ENCODE measurements at regions not wholly inside any gene's neighbourhood (a gene's known extent, or its start where the extent isn't known, plus 50 kb on each side); places are given as distances from the start of the nearest gene placed in this dataset.
"Not testable (repeated sequence)": the region's sequence is repeated elsewhere in the genome, so short reads cannot be mapped to it uniquely, and the experiment has no call there.

DNA sequence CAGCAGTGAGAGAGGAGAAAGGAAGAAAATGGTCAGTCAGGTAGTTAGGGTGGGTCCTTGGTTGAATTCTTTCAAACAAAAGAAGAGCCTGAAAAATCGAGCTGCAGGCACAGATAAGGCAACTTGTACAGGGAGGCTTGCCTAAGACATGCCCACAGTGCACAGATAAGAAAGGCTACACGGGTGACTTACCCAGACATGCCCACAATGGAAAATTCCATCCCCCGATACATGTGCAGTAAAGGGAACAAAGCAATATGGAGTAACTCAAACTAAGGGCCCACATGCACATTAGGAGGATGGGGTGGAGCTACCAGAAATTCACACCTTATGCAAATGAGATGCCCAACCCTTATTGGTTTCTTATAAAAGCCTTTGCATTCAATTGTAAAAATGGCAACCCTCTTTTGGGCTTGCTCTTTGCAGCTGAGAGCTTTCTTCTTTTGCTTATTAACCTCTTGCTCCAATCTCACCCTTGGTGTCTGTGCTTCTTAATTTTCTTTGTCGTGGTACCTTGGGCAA, 110.3 kb upstream of the RMP24 start:
- peaks cover 4 to 32% of the 10 kb centered on the region in 2 donors for H3K27me3 Mint-ChIP-seq
- H3K9me3 Mint-ChIP-seq: peaks cover 0 to 7% of the 10 kb centered on the region in 2 donors
- H3K36me3 Mint-ChIP-seq (ENCODE audit: insufficient read depth): no peaks in the 10 kb centered on the region
- no peak overlapping the region for H3K4me3 Mint-ChIP-seq
- DNase-seq (no peak), ATAC-seq (replicated peaks) (no peak)
- H3K27ac Mint-ChIP-seq: no peak overlapping the region
- H3K4me1 Mint-ChIP-seq (ENCODE audit: low read depth in 2 of 2): peaks cover 0 to 3% of the 10 kb centered on the region in 2 donors

GRCh38 chr18:35864916-35865315, 107.6 kb upstream of the RMP24 start:
- ATAC-seq (replicated peaks) (no peak), DNase-seq (no peak)
- H3K27ac Mint-ChIP-seq: no peak overlapping the region
- H3K4me1 Mint-ChIP-seq (ENCODE audit: low read depth in 2 of 2): peaks cover 0 to 3% of the 10 kb centered on the region in 2 donors
- no peaks in the 10 kb centered on the region for H3K36me3 Mint-ChIP-seq (ENCODE audit: insufficient read depth)
- no peak overlapping the region for H3K4me3 Mint-ChIP-seq
- H3K9me3 Mint-ChIP-seq: peaks cover 0 to 7% of the 10 kb centered on the region in 2 donors
- H3K27me3 Mint-ChIP-seq: peaks cover 4 to 23% of the 10 kb centered on the region in 2 donors

DNA sequence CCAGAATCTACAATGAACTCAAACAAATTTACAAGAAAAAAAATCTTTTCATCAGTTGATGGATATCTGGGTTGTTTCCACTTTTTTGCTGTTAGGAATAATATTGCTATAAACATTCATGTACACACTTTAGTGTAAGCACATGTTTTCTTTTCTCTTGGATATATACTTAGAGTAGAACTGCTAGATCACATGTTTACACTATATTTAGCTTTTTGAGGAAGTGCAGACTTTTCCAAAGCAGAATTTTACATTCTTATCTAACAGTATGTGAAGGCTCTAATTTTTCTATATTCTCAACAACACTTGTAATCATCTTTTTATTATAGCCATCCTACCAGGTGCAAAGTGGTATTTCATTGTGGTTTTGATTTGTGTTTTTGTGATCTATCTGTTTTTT, 103.6 kb upstream of the RMP24 start:
- Mint-ChIP-seq H3K27ac (no peak overlapping the region), H3K9me3 (no peaks in the 10 kb centered on the region), H3K27me3 (peaks cover 17 to 18% of the 10 kb centered on the region in 2 donors), H3K36me3 (ENCODE audit: insufficient read depth) (no peaks in the 10 kb centered on the region), H3K4me3 (no peak overlapping the region), H3K4me1 (ENCODE audit: low read depth in 2 of 2) (no peaks in the 10 kb centered on the region)
- DNase-seq (no peak), ATAC-seq (replicated peaks) (no peak)

- no peak for DNase-seq
- no peak overlapping the region for H3K27ac Mint-ChIP-seq
- H3K27me3 Mint-ChIP-seq: peaks cover 19 to 23% of the 10 kb centered on the region in 2 donors
- ATAC-seq (replicated peaks): no peak
- no peaks in the 10 kb centered on the region for H3K9me3 Mint-ChIP-seq
- H3K4me3 Mint-ChIP-seq: no peak overlapping the region
- no peaks in the 10 kb centered on the region for H3K4me1 Mint-ChIP-seq (ENCODE audit: low read depth in 2 of 2)
- H3K36me3 Mint-ChIP-seq (ENCODE audit: insufficient read depth): no peaks in the 10 kb centered on the region
These were observed 101.1 kb upstream of the RMP24 start for GRCh38 chr18:35871337-35871736.

DNA sequence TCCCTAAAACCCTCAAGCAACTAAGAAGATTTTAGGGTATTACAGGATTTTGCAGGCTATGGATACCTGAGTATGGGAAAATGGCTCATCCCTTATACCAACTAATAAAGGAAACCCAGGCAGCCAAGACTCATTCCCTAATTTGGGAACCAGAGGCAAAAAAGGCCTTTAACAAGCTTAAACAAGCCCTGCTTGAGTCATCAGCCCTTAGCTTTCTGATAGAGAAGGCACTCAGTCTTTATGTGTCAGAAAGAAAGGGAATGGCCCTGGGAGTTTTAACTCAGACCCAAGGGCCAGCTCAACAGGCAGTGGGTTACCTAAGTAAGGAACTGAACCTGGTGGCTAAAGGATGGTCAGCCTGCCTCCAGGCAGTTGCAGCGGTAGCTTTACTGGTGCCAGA, 96.9 kb upstream of the RMP24 start:
- no peak overlapping the region for H3K27ac Mint-ChIP-seq
- H3K9me3 Mint-ChIP-seq: no peaks in the 10 kb centered on the region
- ATAC-seq (replicated peaks) (no peak), DNase-seq (no peak)
- H3K27me3 Mint-ChIP-seq: peaks cover 24 to 53% of the 10 kb centered on the region in 2 donors
- H3K36me3 Mint-ChIP-seq (ENCODE audit: insufficient read depth): no peaks in the 10 kb centered on the region
- no peaks in the 10 kb centered on the region for H3K4me1 Mint-ChIP-seq (ENCODE audit: low read depth in 2 of 2)
- H3K4me3 Mint-ChIP-seq: no peak overlapping the region

- no peak for ATAC-seq (replicated peaks)
- Mint-ChIP-seq H3K4me1 (ENCODE audit: low read depth in 2 of 2) (no peaks in the 10 kb centered on the region), H3K27me3 (peaks cover 22 to 52% of the 10 kb centered on the region in 2 donors), H3K4me3 (no peak overlapping the region), H3K9me3 (no peaks in the 10 kb centered on the region), H3K27ac (no peak overlapping the region), H3K36me3 (ENCODE audit: insufficient read depth) (no peaks in the 10 kb centered on the region)
- DNase-seq: no peak
These were observed 96.2 kb upstream of the RMP24 start for GRCh38 chr18:35876243-35876642.

- no peak for DNase-seq
- no peaks in the 10 kb centered on the region for H3K4me1 Mint-ChIP-seq (ENCODE audit: low read depth in 2 of 2)
- peaks cover 17 to 58% of the 10 kb centered on the region in 2 donors for H3K27me3 Mint-ChIP-seq
- H3K27ac Mint-ChIP-seq: no peak overlapping the region
- H3K4me3 Mint-ChIP-seq: no peak overlapping the region
- no peak for ATAC-seq (replicated peaks)
- no peaks in the 10 kb centered on the region for H3K36me3 Mint-ChIP-seq (ENCODE audit: insufficient read depth)
- H3K9me3 Mint-ChIP-seq: no peaks in the 10 kb centered on the region
These were observed 91.6 kb upstream of the RMP24 start for GRCh38 chr18:35880788-35881455.

DNA sequence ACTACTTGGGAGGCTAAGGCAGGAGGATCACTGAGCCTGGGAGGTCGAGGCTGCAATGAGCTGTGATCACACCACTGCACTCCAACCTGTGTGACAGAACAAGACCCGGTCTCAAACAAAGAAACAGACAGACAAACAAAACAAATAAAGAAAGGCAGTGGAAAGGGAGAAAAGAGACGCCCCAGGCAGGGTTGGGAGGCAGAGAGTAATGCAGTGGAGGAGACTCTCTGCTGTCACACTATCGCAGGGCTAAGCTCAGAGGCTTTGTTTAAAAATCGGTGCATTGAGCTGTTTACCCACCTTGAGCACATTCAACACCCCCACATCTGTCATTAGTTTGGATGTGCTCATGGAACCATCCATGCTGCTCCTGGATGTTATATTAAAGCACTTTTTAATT, 84.2 kb upstream of the RMP24 start:
- no peaks in the 10 kb centered on the region for H3K36me3 Mint-ChIP-seq (ENCODE audit: insufficient read depth)
- no peaks in the 10 kb centered on the region for H3K9me3 Mint-ChIP-seq
- ATAC-seq (replicated peaks) (no peak), DNase-seq (no peak)
- peaks cover 43 to 46% of the 10 kb centered on the region in 2 donors for H3K27me3 Mint-ChIP-seq
- no peak overlapping the region for H3K27ac Mint-ChIP-seq
- H3K4me3 Mint-ChIP-seq: no peak overlapping the region
- no peaks in the 10 kb centered on the region for H3K4me1 Mint-ChIP-seq (ENCODE audit: low read depth in 2 of 2)

DNA sequence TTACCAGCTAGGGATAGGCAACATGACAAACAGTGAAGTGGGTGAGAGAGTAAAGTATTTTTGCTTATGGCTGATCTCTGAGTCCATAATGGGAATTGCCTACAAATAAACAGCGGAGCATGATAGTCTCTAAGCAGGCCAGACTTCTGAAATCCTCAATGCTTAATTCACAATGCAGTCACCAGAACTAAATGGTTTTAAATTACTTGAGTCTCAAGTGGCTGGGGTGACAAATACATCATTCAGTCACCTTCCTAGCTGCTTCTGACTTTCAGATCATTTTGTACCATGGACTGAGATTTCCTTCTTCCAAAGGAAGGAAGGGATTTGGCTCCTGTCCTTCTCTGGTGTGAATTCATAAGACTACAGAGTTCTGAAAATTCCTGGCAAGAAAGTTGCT, 82.8 kb upstream of the RMP24 start:
- H3K9me3 Mint-ChIP-seq: no peaks in the 10 kb centered on the region
- H3K27ac Mint-ChIP-seq: no peak overlapping the region
- DNase-seq (no peak), ATAC-seq (replicated peaks) (no peak)
- peaks cover 38 to 42% of the 10 kb centered on the region in 2 donors for H3K27me3 Mint-ChIP-seq
- H3K4me1 Mint-ChIP-seq (ENCODE audit: low read depth in 2 of 2): no peaks in the 10 kb centered on the region
- no peaks in the 10 kb centered on the region for H3K36me3 Mint-ChIP-seq (ENCODE audit: insufficient read depth)
- no peak overlapping the region for H3K4me3 Mint-ChIP-seq

GRCh38 chr18:35890323-35890722, 82.2 kb upstream of the RMP24 start:
- H3K27ac Mint-ChIP-seq: no peak overlapping the region
- no peaks in the 10 kb centered on the region for H3K36me3 Mint-ChIP-seq (ENCODE audit: insufficient read depth)
- no peaks in the 10 kb centered on the region for H3K9me3 Mint-ChIP-seq
- no peaks in the 10 kb centered on the region for H3K4me1 Mint-ChIP-seq (ENCODE audit: low read depth in 2 of 2)
- DNase-seq (no peak), ATAC-seq (replicated peaks) (no peak)
- no peak overlapping the region for H3K4me3 Mint-ChIP-seq
- H3K27me3 Mint-ChIP-seq: peaks cover 37 to 42% of the 10 kb centered on the region in 2 donors

GRCh38 chr18:35892118-35892517, 80.4 kb upstream of the RMP24 start:
- no peak for ATAC-seq (replicated peaks)
- DNase-seq: no peak
- Mint-ChIP-seq H3K4me3 (no peak overlapping the region), H3K9me3 (no peaks in the 10 kb centered on the region), H3K27ac (no peak overlapping the region), H3K4me1 (ENCODE audit: low read depth in 2 of 2) (no peaks in the 10 kb centered on the region), H3K27me3 (peaks cover 41 to 42% of the 10 kb centered on the region in 2 donors), H3K36me3 (ENCODE audit: insufficient read depth) (no peaks in the 10 kb centered on the region)

DNA sequence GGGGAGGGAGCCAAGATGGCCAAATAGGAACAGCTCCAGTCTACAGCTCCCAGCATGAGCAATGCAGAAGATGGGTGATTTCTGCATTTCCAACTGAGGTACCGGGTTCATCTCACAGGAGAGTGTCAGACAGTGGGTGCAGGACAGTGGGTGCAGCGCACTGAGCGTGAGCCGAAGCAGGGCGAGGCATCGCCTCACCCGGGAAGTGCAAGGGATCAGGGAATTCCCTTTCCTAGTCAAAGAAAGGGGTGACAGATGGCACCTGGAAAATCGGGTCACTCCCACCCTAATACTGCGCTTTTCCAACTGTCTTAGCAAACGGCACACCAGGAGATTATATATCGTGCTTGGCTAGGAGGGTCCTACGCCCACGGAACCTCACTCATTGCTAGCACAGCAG, 75.0 kb upstream of the RMP24 start:
- not testable (repeated sequence) for H3K4me1 Mint-ChIP-seq (ENCODE audit: low read depth in 2 of 2); H3K27ac Mint-ChIP-seq; DNase-seq; H3K4me3 Mint-ChIP-seq; H3K36me3 Mint-ChIP-seq (ENCODE audit: insufficient read depth); H3K9me3 Mint-ChIP-seq; ATAC-seq (replicated peaks)
- peaks cover 40 to 50% of the 10 kb centered on the region in 2 donors for H3K27me3 Mint-ChIP-seq

DNA sequence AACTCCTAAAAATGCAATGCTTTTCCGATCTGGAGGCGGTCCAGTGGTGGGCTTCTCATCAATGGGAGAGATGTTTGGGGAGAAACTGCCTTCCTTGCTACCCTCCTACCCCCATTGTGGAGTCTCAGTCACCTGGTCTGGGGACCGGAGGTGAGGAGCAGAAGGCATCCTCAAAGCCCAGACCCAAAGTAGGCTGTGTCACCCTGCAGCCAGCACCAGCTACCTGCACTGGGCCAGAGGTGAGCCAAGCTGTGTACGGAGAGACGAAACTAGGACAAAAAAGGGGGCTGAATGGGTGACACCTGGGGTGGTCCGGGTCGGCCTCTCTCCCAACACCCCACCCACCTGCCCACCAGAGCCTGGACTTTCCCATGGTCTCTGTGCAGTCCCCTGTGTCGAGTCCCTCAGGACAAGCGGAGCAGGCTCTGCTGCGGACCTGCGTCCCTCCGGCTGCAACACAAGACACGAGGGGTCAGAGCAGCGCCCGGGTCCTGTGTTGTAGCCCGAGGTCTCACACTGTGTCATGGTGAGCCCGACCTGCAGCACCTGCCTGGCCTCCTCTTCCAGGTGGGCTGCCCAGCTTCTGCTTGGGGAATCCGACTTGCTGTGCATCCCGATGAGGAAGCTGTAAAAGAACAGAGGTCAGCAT, 68.0 kb upstream of the RMP24 start:
- Mint-ChIP-seq H3K4me3 (no peak overlapping the region), H3K4me1 (ENCODE audit: low read depth in 2 of 2) (no peaks in the 10 kb centered on the region), H3K36me3 (ENCODE audit: insufficient read depth) (no peaks in the 10 kb centered on the region), H3K9me3 (peaks cover 0 to 1% of the 10 kb centered on the region in 2 donors), H3K27ac (no peak overlapping the region), H3K27me3 (peaks cover 20 to 33% of the 10 kb centered on the region in 2 donors)
- ATAC-seq (replicated peaks) (no peak), DNase-seq (no peak)

DNA sequence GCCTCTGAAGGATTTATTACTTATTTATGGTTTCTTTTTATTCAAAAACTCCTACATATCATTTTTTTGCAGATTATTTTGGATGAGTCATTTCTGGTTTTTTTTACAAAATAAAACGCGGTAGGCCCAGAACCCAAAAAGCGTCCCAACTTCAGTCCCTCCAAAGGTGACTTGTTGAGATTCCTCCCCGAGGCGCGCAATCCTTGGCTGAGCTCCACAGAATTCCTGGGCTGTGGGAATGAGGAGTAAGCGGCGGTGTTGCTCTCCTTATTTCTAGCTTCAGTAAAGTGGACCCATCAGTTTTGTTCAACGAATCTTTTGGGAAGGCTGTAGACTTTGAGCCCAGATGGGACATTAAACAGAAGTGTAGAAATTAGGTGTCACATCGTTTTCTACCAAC, 67.0 kb upstream of the RMP24 start:
- ATAC-seq (replicated peaks) (no peak), DNase-seq (no peak)
- Mint-ChIP-seq H3K36me3 (ENCODE audit: insufficient read depth) (no peaks in the 10 kb centered on the region), H3K9me3 (peaks cover 0 to 1% of the 10 kb centered on the region in 2 donors), H3K4me3 (no peak overlapping the region), H3K4me1 (ENCODE audit: low read depth in 2 of 2) (no peaks in the 10 kb centered on the region), H3K27me3 (peaks cover 15 to 27% of the 10 kb centered on the region in 2 donors), H3K27ac (no peak overlapping the region)

All from effector memory CD8-positive, alpha-beta T cell (primary cell).